TTC549 (cell line): ENCODE measurements at regions not wholly inside any gene's neighbourhood (a gene's known extent, or its start where the extent isn't known, plus 50 kb on each side); places are given as distances from the start of the nearest gene placed in this dataset.

Experiments
- FAIRE-seq: peaks from 2 replicates; lab custom pipeline; 2012; peaks lifted over from hg19 to GRCh38; lab: Jason Lieb, UNC

GRCh38 chr18:73852789-73853549 lies 294.7 kb downstream of the FBXO15 start:
- FAIRE-seq, result no peak

- no peak for FAIRE-seq
These were observed 296.9 kb downstream of the FBXO15 start for GRCh38 chr18:73850782-73851181.

- no peak for FAIRE-seq
These were observed 299.0 kb downstream of the FBXO15 start for GRCh38 chr18:73848656-73849055.

- FAIRE-seq, result no peak
These were observed 304.2 kb downstream of the FBXO15 start for GRCh38 chr18:73843455-73843854.

- FAIRE-seq, result peak; percentile 36
These were observed 304.7 kb downstream of the FBXO15 start for GRCh38 chr18:73842795-73843394.

GRCh38 chr18:73841661-73842060 lies 306.0 kb downstream of the FBXO15 start:
- no peak for FAIRE-seq

GRCh38 chr18:73840319-73840945 lies 307.2 kb downstream of the FBXO15 start:
- no peak for FAIRE-seq

GRCh38 chr18:73839441-73839840 lies 308.2 kb downstream of the FBXO15 start:
- no peak for FAIRE-seq

- no peak for FAIRE-seq
These were observed 309.5 kb downstream of the FBXO15 start for GRCh38 chr18:73838107-73838506.

GRCh38 chr18:73835656-73836364 lies 311.8 kb downstream of the FBXO15 start:
- FAIRE-seq, result no peak

GRCh38 chr18:73835039-73835438 lies 312.6 kb downstream of the FBXO15 start:
- FAIRE-seq, result no peak

- FAIRE-seq, result no peak
These were observed 315.9 kb downstream of the FBXO15 start for GRCh38 chr18:73831688-73832087.

- FAIRE-seq, result no peak
These were observed 318.5 kb downstream of the FBXO15 start for GRCh38 chr18:73829146-73829545.

GRCh38 chr18:73827801-73828200 lies 319.8 kb downstream of the FBXO15 start:
- FAIRE-seq, result no peak

- FAIRE-seq, result no peak
These were observed 321.5 kb downstream of the FBXO15 start for GRCh38 chr18:73826098-73826497.

GRCh38 chr18:73824671-73825070 lies 323.0 kb downstream of the FBXO15 start:
- FAIRE-seq, result no peak

GRCh38 chr18:73812423-73812822 lies 335.2 kb downstream of the FBXO15 start:
- FAIRE-seq, result no peak

GRCh38 chr18:73807551-73808192 lies 340.0 kb downstream of the FBXO15 start:
- FAIRE-seq, result no peak

GRCh38 chr18:73805991-73806390 lies 341.6 kb downstream of the FBXO15 start:
- FAIRE-seq, result no peak

- no peak for FAIRE-seq
These were observed 350.2 kb downstream of the FBXO15 start for GRCh38 chr18:73797419-73797818.

GRCh38 chr18:73793386-73793785 lies 354.2 kb downstream of the FBXO15 start:
- FAIRE-seq, result no peak

- FAIRE-seq, result no peak
These were observed 356.6 kb downstream of the FBXO15 start for GRCh38 chr18:73791081-73791480.
